ENCODE measurements at regions not wholly inside any gene's neighbourhood (a gene's known extent, or its start where the extent isn't known, plus 50 kb on each side); places are given as distances from the start of the nearest gene placed in this dataset.

GRCh38 chr6:116982401-116982800 is 105.4 kb downstream of the RFX6 start:
- no peak overlapping the region for H2BK120ac ChIP-seq (ENCODE audit: low read depth, low read length)
- H2BK12ac ChIP-seq (ENCODE audit: low read length): no peak overlapping the region
- H3K79me1 ChIP-seq (ENCODE audit: low read depth, low read length): no peaks in the 10 kb centered on the region
- H3K27ac ChIP-seq (replicated peaks; ENCODE audit: low read length): no peak overlapping the region
- no peak overlapping the region for H4K91ac ChIP-seq (ENCODE audit: low read depth, low read length, poor library complexity)
- no peak overlapping the region for H2AFZ ChIP-seq (ENCODE audit: low read length)
- no peak overlapping the region for H2BK15ac ChIP-seq (ENCODE audit: low read length)
- no peak overlapping the region for H3K4ac ChIP-seq (ENCODE audit: low read length)
- H3K9ac ChIP-seq (ENCODE audit: low read depth, low read length, poor library complexity): no peak overlapping the region
- no peak overlapping the region for H3K23ac ChIP-seq (ENCODE audit: low read depth, low read length, poor library complexity)
- H3K36me3 ChIP-seq (replicated peaks in 1 of 2; ENCODE audit: control insufficient read depth in 2 of 2, insufficient read depth in 2 of 2, low read length in 2 of 2): no peaks in the 10 kb centered on the region
- H3K14ac ChIP-seq (ENCODE audit: low read length): no peak overlapping the region
- H3K4me2 ChIP-seq (ENCODE audit: insufficient read depth, low read length, poor library complexity, severe bottlenecking): no peak overlapping the region
- H3K27me3 ChIP-seq (ENCODE audit: control insufficient read depth in 3 of 3, insufficient read depth in 3 of 3, low read depth in 1 of 3, low read length in 3 of 3): no peaks in the 10 kb centered on the region
- no peaks in the 10 kb centered on the region for H3K4me1 ChIP-seq (ENCODE audit: control insufficient read depth in 2 of 2, insufficient read depth in 1 of 2, low read depth in 1 of 2, low read length in 2 of 2)
- H2AK5ac ChIP-seq (ENCODE audit: low read depth, low read length): no peak overlapping the region
- no peak overlapping the region for H4K8ac ChIP-seq (ENCODE audit: low read depth, low read length)
- H3K18ac ChIP-seq (ENCODE audit: low read length): no peak overlapping the region
- no peak for DNase-seq (ENCODE audit: low spot score)
- no peak overlapping the region for H3K4me3 ChIP-seq (ENCODE audit: low read length in 2 of 2)
- peaks cover 0 to 2% of the 10 kb centered on the region in 2 donors for H3K9me3 ChIP-seq (replicated peaks in 1 of 2; ENCODE audit: control insufficient read depth in 2 of 2, insufficient read depth in 1 of 2, low read depth in 1 of 2, low read length in 2 of 2)
- H2BK5ac ChIP-seq (ENCODE audit: low read length): no peak overlapping the region

DNA sequence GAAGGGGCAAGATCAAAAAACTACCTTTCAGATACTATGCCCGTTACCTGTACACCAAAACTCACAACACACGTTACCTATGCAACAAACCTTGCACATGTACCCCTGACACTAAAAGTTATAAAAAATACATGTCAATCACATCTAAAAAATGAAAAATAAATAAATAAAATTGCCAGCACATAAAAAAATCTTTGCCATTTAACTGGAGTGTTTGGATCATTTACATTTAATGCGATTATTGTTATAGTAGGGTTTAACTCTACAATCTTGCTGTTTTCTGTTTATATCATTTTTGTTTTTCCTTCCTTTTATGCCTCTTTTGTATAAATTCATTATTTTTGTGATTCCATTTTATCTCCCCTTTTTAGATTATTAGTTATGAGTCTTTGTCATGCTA is 106.3 kb downstream of the RFX6 start:
- H2AFZ ChIP-seq (ENCODE audit: low read length): no peak overlapping the region
- H3K36me3 ChIP-seq (replicated peaks in 1 of 2; ENCODE audit: control insufficient read depth in 2 of 2, insufficient read depth in 2 of 2, low read length in 2 of 2): no peaks in the 10 kb centered on the region
- no peak overlapping the region for H4K91ac ChIP-seq (ENCODE audit: low read depth, low read length, poor library complexity)
- H3K4me2 ChIP-seq (ENCODE audit: insufficient read depth, low read length, poor library complexity, severe bottlenecking): no peak overlapping the region
- H2BK5ac ChIP-seq (ENCODE audit: low read length): no peak overlapping the region
- no peak for DNase-seq (ENCODE audit: low spot score)
- H3K27me3 ChIP-seq (ENCODE audit: control insufficient read depth in 3 of 3, insufficient read depth in 3 of 3, low read depth in 1 of 3, low read length in 3 of 3): no peaks in the 10 kb centered on the region
- no peak overlapping the region for H3K4me3 ChIP-seq (ENCODE audit: low read length in 2 of 2)
- H3K79me1 ChIP-seq (ENCODE audit: low read depth, low read length): no peaks in the 10 kb centered on the region
- H3K23ac ChIP-seq (ENCODE audit: low read depth, low read length, poor library complexity): no peak overlapping the region
- no peak overlapping the region for H2AK5ac ChIP-seq (ENCODE audit: low read depth, low read length)
- H2BK12ac ChIP-seq (ENCODE audit: low read length): no peak overlapping the region
- no peak overlapping the region for H3K14ac ChIP-seq (ENCODE audit: low read length)
- no peaks in the 10 kb centered on the region for H3K4me1 ChIP-seq (ENCODE audit: control insufficient read depth in 2 of 2, insufficient read depth in 1 of 2, low read depth in 1 of 2, low read length in 2 of 2)
- no peak overlapping the region for H3K27ac ChIP-seq (replicated peaks; ENCODE audit: low read length)
- no peak overlapping the region for H3K18ac ChIP-seq (ENCODE audit: low read length)
- no peak overlapping the region for H2BK120ac ChIP-seq (ENCODE audit: low read depth, low read length)
- no CpG with 5 or more reads among the region's 3 CpGs for whole genome bisulfite sequencing, 2 donors (ENCODE audit: extremely low coverage in 2 of 2, insufficient read length in 2 of 2, insufficient replicate concordance in 1 of 2)
- H3K9ac ChIP-seq (ENCODE audit: low read depth, low read length, poor library complexity): no peak overlapping the region
- H2BK15ac ChIP-seq (ENCODE audit: low read length): no peak overlapping the region
- no peak overlapping the region for H4K8ac ChIP-seq (ENCODE audit: low read depth, low read length)
- H3K4ac ChIP-seq (ENCODE audit: low read length): no peak overlapping the region
- H3K9me3 ChIP-seq (replicated peaks in 1 of 2; ENCODE audit: control insufficient read depth in 2 of 2, insufficient read depth in 1 of 2, low read depth in 1 of 2, low read length in 2 of 2): peaks cover 0 to 2% of the 10 kb centered on the region in 2 donors

DNA sequence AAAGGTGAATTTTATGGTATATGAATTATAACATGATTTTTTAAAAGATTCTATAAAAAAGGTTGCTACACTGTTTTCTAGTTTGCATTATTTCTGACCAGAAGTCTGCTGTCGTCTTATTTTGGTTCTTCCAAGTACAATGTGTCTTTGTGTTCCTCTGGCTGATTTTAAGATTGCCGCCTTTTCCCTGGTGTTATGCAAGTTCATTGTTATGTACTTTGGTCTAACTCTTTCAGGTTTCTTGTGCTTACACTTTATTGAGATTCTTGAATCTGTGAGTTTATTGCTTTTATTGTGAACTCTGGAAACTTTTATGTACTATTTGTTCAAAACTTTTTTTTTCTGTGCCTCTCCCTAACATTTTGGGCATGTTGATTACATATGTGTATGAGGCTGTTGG is 109.8 kb downstream of the RFX6 start:
- no peak for DNase-seq (ENCODE audit: low spot score)
- no peak overlapping the region for H2AFZ ChIP-seq (ENCODE audit: low read length)
- no peak overlapping the region for H2BK120ac ChIP-seq (ENCODE audit: low read depth, low read length)
- H3K27ac ChIP-seq (replicated peaks; ENCODE audit: low read length): no peak overlapping the region
- no peak overlapping the region for H2AK5ac ChIP-seq (ENCODE audit: low read depth, low read length)
- no peak overlapping the region for H3K9ac ChIP-seq (ENCODE audit: low read depth, low read length, poor library complexity)
- H3K4me2 ChIP-seq (ENCODE audit: insufficient read depth, low read length, poor library complexity, severe bottlenecking): no peak overlapping the region
- WGBS, 2 donors (ENCODE audit: extremely low coverage in 2 of 2, insufficient read length in 2 of 2, insufficient replicate concordance in 1 of 2): no CpG with 5 or more reads among the region's 2 CpGs
- H3K14ac ChIP-seq (ENCODE audit: low read length): no peak overlapping the region
- H3K4me1 ChIP-seq (ENCODE audit: control insufficient read depth in 2 of 2, insufficient read depth in 1 of 2, low read depth in 1 of 2, low read length in 2 of 2): no peaks in the 10 kb centered on the region
- H3K9me3 ChIP-seq (replicated peaks in 1 of 2; ENCODE audit: control insufficient read depth in 2 of 2, insufficient read depth in 1 of 2, low read depth in 1 of 2, low read length in 2 of 2): peaks cover 0 to 2% of the 10 kb centered on the region in 2 donors
- no peak overlapping the region for H2BK15ac ChIP-seq (ENCODE audit: low read length)
- no peak overlapping the region for H2BK12ac ChIP-seq (ENCODE audit: low read length)
- H3K79me1 ChIP-seq (ENCODE audit: low read depth, low read length): no peaks in the 10 kb centered on the region
- H4K91ac ChIP-seq (ENCODE audit: low read depth, low read length, poor library complexity): no peak overlapping the region
- H3K23ac ChIP-seq (ENCODE audit: low read depth, low read length, poor library complexity): no peak overlapping the region
- H3K4ac ChIP-seq (ENCODE audit: low read length): no peak overlapping the region
- no peak overlapping the region for H3K4me3 ChIP-seq (ENCODE audit: low read length in 2 of 2)
- no peak overlapping the region for H4K8ac ChIP-seq (ENCODE audit: low read depth, low read length)
- no peak overlapping the region for H3K18ac ChIP-seq (ENCODE audit: low read length)
- H2BK5ac ChIP-seq (ENCODE audit: low read length): no peak overlapping the region
- H3K27me3 ChIP-seq (ENCODE audit: control insufficient read depth in 3 of 3, insufficient read depth in 3 of 3, low read depth in 1 of 3, low read length in 3 of 3): no peaks in the 10 kb centered on the region
- H3K36me3 ChIP-seq (replicated peaks in 1 of 2; ENCODE audit: control insufficient read depth in 2 of 2, insufficient read depth in 2 of 2, low read length in 2 of 2): no peaks in the 10 kb centered on the region

GRCh38 chr6:116990679-116991078 is 113.6 kb downstream of the RFX6 start:
- H2AK5ac ChIP-seq (ENCODE audit: low read depth, low read length): no peak overlapping the region
- no peaks in the 10 kb centered on the region for H3K27me3 ChIP-seq (ENCODE audit: control insufficient read depth in 3 of 3, insufficient read depth in 3 of 3, low read depth in 1 of 3, low read length in 3 of 3)
- H2BK5ac ChIP-seq (ENCODE audit: low read length): no peak overlapping the region

More at GRCh38 chr6:116990679-116991078, 113.6 kb downstream of the RFX6 start:
- no peak overlapping the region for H2BK120ac ChIP-seq (ENCODE audit: low read depth, low read length)
- no peaks in the 10 kb centered on the region for H3K79me1 ChIP-seq (ENCODE audit: low read depth, low read length)
- no peak overlapping the region for H2BK15ac ChIP-seq (ENCODE audit: low read length)
- no peak overlapping the region for H2BK12ac ChIP-seq (ENCODE audit: low read length)
- no peak overlapping the region for H3K23ac ChIP-seq (ENCODE audit: low read depth, low read length, poor library complexity)
- no peak overlapping the region for H3K4me3 ChIP-seq (ENCODE audit: low read length in 2 of 2)
- H4K91ac ChIP-seq (ENCODE audit: low read depth, low read length, poor library complexity): no peak overlapping the region
- no peak overlapping the region for H2AFZ ChIP-seq (ENCODE audit: low read length)
- no peaks in the 10 kb centered on the region for H3K9me3 ChIP-seq (replicated peaks in 1 of 2; ENCODE audit: control insufficient read depth in 2 of 2, insufficient read depth in 1 of 2, low read depth in 1 of 2, low read length in 2 of 2)
- no peak overlapping the region for H3K18ac ChIP-seq (ENCODE audit: low read length)
- H3K27ac ChIP-seq (replicated peaks; ENCODE audit: low read length): no peak overlapping the region
- H3K14ac ChIP-seq (ENCODE audit: low read length): no peak overlapping the region
- no peak for DNase-seq (ENCODE audit: low spot score)
- H3K4ac ChIP-seq (ENCODE audit: low read length): no peak overlapping the region
- no peaks in the 10 kb centered on the region for H3K4me1 ChIP-seq (ENCODE audit: control insufficient read depth in 2 of 2, insufficient read depth in 1 of 2, low read depth in 1 of 2, low read length in 2 of 2)
- no peaks in the 10 kb centered on the region for H3K36me3 ChIP-seq (replicated peaks in 1 of 2; ENCODE audit: control insufficient read depth in 2 of 2, insufficient read depth in 2 of 2, low read length in 2 of 2)
- no CpG with 5 or more reads among the region's 1 CpG for WGBS, 2 donors (ENCODE audit: extremely low coverage in 2 of 2, insufficient read length in 2 of 2, insufficient replicate concordance in 1 of 2)
- no peak overlapping the region for H3K4me2 ChIP-seq (ENCODE audit: insufficient read depth, low read length, poor library complexity, severe bottlenecking)
- no peak overlapping the region for H3K9ac ChIP-seq (ENCODE audit: low read depth, low read length, poor library complexity)
- H4K8ac ChIP-seq (ENCODE audit: low read depth, low read length): no peak overlapping the region
